ENCODE measurements at regions not wholly inside any gene's neighbourhood (a gene's known extent, or its start where the extent isn't known, plus 50 kb on each side); places are given as distances from the start of the nearest gene placed in this dataset.

GRCh38 chr2:41659758-41660157 lies 388.1 kb upstream of the PKDCC start:
- TF ChIP-seq POLR2A (IDR thresholded peaks at IDR 0.05): no peak
- TF ChIP-seq, protein P1, sequence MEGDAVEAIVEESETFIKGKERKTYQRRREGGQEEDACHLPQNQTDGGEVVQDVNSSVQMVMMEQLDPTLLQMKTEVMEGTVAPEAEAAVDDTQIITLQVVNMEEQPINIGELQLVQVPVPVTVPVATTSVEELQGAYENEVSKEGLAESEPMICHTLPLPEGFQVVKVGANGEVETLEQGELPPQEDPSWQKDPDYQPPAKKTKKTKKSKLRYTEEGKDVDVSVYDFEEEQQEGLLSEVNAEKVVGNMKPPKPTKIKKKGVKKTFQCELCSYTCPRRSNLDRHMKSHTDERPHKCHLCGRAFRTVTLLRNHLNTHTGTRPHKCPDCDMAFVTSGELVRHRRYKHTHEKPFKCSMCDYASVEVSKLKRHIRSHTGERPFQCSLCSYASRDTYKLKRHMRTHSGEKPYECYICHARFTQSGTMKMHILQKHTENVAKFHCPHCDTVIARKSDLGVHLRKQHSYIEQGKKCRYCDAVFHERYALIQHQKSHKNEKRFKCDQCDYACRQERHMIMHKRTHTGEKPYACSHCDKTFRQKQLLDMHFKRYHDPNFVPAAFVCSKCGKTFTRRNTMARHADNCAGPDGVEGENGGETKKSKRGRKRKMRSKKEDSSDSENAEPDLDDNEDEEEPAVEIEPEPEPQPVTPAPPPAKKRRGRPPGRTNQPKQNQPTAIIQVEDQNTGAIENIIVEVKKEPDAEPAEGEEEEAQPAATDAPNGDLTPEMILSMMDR (IDR thresholded peaks at IDR 0.05): no peak

Data from esophagus squamous epithelium (tissue), 4 donors.